ENCODE measurements at regions not wholly inside any gene's neighbourhood (a gene's known extent, or its start where the extent isn't known, plus 50 kb on each side); places are given as distances from the start of the nearest gene placed in this dataset.

DNA sequence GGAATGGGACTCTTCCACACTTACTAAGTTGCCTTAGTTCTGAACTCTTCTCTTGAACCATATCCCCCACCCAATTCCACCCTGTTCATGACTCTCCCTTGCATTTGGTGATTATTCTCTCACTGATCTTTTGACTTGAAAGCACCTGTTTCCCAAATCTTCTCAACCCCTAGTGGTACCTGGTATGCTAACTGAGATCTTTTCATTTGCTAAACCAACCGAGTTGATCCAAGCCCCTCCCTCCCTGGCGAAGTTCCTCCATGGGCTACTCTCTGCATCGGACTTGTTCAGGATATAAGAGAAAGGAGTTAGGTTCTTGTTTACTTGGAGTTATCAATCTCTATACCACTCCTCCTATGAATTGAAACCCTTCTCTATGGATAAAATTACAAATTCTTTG lies 593.5 kb downstream of the BCL11A start:
- DNase-seq = no peak

DNA sequence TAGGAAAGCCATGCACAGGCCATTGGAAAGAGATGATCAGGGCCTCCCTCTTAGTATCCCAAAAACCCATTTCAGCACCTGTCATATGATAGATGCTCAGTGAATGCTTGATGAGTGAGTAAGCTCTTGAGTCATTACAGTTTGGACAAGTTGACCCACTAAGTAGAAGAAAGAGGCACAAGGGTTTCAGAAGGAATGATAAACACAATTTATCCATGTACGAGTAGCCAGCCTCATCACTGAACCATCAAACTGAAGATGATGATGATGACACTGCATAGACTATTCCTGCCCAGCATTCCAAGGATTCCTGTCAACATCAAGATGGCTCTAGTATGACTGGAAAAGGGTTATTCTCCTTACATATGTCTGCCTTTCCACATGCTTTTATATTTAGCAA lies 596.0 kb downstream of the BCL11A start:
- DNase-seq = no peak

DNA sequence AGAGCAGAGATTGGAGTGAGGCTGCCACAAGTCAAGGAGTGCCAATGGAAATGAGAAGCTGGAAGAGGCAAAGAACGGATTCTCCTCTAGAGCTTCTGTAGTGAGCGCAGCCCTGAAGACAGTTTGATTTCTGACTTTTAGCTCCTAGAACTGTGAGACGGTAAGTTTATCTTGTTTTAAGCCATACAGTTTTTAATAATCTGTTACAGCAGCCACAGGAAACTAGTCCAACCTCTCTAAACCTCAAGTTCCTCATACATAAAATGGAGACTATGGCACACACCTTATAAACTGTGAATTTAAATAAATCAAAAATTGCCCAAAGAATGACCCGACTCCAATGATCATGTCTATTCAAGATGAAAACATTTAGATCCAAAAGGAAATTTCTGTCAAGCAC lies 596.5 kb downstream of the BCL11A start:
- DNase-seq = no peak

DNA sequence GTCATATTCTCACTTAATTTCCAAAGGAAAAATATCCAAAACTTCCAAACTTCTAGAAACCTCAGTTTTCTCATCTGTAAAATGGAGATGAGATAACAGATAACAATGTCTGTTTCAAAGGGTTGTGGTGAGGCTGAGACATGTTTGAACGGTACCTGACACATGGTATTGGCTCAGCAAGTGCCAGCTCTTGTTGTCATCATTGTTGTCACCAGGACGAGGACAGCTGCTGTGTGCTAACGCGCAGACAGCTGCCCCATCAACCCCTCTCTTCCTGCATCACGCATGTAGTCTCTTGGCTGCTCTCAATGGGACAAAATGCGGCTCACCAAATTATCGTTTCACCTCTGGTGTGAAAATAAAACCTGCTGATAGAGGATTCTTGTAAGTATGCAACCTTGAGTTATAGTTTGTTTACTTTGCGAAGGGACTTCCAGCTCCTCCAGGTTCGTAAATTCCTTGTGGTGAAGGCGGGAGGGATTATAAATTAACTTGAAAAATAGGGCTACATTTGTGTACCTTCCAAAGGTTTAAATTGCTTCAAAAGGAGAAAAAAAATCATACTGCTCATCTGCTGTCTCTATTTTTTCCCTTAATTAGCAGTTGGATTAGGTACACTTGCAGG lies 605.4 kb downstream of the BCL11A start:
- DNase-seq = no peak

DNA sequence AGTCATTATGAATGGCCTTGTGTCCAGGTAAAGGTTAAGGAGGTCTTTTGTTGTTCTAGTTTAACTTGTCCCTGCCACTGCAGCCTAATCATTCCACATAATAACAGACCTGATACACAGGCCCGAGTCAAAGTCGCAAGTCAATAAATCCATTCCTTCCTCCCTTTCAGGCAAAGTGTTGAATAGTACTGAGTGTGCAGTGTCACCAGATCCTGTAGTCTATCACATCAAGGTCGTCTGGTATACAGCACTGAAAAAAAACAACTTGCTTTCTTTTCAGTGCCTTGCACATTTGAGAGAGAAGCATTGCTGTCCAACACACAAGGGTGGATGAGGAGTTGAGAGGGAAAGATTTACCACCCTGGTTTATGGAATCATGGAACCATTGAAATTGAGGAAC lies 606.2 kb downstream of the BCL11A start:
- no peak for DNase-seq

DNA sequence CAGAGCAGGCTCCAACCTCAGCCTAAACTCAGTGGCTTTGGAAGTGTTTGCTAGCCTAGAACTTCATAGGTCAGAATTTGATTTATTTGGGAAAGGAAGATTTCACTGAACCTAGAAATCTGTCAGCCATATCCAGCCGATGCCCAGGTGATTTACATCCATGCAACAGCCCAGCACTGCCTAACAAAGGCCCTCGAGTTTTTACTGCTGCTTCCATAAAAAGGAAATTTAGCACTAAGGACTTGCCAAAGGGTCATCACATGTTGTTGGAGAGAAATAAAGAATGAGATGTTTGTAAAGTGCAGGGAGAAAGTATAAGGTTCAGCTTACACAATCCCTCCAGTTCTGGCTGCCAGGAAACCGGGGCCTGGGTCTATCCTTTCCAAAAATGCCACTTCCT lies 614.2 kb downstream of the BCL11A start:
- DNase-seq = no peak

DNA sequence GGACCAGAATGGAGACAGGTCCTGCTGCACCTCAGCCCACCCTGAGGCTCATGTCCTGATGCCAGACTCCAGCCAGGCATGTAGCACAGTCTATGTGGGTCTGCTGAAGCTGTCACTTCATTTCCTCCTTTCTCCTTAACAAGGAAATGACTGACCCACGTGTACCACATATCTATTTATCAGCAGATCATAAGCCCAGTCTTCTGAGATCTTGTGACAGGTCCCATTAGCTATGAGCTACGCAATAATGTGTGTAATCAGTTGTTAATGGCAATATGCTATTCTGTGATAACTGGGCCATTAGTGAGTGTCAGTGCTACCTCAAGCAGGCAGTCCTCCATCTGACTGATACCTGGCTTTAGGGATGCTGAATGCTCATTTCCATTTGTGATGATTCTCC lies 615.3 kb downstream of the BCL11A start:
- DNase-seq = no peak

DNA sequence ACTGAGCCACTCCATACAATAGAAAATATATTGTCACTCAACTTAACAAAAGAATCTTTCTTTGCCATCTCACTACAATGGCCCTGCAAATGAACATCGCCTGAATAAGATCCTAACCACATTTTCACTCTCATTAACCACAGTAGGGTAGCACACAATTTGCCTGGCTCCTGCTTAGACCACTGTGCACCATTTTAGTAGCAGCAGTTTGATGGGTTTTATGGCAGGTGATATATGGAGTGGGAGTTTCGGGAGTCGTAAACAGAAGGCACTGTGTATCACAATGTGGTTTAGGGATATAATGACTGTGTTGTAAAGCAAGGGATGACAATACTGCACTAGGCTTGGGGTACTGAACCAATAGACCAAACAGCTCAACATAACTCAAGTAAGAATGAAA lies 617.4 kb downstream of the BCL11A start:
- peak; percentile 42 for DNase-seq

DNA sequence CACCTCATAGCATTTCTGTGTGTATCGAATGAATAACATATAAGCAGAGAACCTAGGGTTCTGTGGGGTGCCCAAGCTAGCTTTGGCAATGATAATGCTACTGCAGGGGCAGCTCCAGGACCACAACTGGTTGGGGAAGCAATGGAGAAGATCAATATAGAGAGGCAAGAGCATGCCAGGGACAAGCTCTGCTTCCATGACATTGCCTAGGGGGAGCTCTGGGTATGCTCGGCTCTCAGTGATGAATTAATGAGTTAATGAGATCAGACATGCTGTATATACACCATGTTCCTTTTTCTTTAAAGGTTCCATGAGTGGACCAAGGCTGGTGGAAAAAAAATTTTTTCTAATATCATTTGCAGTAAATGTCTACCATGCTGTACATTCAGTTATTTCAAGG lies 618.4 kb downstream of the BCL11A start:
- no peak for DNase-seq

DNA sequence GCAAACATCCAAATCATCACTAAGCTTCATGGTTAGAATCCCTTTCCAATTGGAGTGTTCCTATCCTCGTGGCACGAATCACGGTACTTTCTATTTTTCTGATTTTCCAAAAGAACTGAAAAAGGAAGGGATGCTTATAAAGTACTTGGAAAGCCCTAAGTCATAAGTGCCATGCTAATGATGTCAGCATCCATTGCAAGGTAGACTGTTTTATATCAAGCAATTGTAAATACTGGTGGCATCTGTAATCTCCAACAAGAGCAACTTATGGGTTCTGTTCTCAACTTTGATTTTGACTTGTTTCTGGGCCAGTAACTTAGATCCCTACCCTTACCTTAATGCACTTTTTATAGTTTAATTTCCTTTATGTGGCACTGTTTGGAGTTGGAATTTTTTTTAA lies 619.5 kb downstream of the BCL11A start:
- no peak for DNase-seq

DNA sequence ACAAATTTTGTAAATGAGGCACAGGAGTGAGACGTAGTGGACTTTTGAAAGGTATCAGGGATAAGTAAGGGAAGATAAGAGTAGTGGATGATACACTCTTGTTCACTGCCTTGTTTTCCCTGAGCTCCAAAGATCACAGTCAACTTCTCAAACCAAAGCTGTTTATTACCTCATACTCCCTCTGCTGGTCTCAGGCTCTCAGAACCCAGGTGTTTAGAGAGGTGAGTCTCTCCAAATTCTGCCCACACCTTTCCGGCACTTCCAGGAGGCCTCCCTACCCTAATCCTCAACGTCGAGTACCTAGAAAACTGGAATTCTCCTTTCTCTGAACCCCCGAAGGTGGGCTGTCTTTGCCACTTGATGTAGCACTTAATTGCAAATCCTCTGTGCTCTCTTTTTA lies 621.1 kb downstream of the BCL11A start:
- DNase-seq = no peak

DNA sequence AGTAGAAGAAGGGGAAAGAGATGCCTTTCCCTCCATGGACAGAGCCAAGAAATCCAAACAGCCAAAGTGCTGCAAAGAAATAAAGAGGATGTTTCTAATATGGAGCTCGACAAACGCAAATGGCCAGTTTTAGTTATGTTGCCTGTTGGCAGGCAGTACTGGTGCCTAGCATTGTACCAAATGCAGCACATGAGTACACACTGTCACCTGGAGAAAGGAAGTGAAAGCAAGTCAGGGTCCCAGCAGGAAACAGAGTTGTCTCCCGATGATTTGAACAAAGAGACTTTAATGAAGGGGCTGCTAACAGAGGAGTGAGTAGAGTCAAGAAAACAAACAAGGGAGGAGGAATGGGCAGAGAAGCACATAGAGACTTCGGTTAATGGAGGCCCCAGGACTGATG lies 623.0 kb downstream of the BCL11A start:
- no peak for DNase-seq

DNA sequence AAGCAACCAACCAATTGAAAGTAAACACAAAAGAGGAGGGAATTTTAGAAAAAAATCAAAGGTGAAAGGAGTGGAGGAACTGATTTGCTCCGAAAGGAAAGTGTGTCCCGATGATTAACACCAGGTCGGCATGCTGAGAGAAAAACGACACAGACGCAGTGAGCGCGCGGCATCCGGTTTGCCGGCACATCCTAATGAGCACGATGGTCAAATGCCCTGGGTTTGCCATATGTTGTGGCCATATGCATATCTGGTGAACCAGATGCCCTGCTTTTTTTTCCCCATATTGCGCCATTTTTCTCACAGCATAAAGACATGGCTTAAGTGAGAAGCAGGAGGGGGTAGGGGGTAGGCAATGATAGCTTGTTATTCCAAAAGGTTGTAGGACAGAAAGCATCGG lies 626.7 kb downstream of the BCL11A start:
- DNase-seq = no peak

DNA sequence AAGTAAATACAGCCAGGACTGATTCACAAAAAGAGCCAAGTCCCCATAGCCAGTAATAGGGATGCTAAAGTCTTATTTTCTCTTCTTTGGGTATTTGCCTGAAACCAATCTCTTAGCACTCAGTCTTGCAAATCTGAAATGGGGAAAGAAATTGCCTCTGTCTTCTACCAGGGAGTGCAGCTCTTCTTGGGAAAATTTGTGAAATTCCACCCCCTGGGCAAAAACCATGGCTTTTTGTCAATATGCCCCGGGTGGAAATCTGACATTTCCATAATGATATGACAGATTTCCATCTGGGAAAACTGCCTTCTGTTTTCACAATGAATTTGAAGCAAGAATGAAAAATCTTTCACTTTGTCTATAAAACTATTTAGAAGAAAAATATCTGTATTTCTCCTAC lies 628.1 kb downstream of the BCL11A start:
- no peak for DNase-seq

DNA sequence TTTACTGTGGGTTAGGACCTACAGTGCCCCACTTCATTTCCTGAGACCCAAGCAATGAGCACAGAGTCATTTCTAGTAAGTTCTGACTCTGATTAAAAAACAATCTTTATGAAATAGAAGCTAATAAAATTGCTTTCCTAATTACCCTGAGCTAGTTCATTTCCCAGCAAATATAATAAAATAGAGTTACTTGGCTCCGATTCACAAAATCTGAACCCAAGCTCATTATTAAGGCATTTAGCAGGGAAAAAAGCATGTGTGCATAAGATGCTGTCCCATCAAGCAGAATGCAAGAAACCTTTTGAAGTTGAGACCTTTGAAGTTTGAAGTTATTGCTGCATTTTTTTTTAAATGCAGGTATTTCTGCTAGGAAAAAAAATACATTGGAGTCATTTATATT lies 629.1 kb downstream of the BCL11A start:
- no peak for DNase-seq

DNA sequence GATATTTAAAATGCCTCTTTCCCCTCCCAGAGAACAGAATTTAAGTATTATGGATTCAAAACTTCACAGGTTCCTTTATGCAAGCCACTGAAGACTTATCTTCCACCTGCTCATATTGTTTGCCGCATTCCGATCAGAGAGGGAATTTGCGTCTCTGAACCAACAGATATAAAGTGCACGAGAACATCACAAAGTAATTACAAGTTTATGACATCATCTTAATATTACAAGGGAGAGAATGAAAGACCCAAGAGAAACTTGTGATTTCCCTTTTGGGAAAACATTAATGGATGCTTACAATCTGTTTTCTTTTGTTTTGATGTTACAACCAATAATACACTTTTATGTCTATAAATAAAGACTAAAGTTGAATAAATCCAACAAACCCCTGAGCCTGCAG lies 631.0 kb downstream of the BCL11A start:
- no peak for DNase-seq

DNA sequence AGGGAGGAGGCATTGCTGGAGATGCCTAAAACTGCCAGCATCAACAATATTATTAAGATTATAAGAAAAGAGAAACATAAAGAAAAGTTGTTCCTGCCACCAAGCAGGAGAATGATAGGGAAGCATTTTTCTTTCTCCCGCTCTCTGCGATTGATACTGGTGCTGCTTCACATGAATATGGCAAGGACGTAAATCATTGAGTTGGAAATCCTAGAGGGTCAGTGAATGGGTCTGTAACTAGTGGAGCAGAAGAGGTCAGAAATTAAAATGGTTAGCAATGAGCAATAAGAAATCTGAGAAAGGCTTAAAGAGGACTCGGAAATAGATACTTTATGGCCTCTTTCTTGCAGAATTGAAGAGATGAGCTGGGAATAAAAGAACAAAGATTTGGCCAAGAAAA lies 631.7 kb downstream of the BCL11A start:
- DNase-seq = no peak

DNA sequence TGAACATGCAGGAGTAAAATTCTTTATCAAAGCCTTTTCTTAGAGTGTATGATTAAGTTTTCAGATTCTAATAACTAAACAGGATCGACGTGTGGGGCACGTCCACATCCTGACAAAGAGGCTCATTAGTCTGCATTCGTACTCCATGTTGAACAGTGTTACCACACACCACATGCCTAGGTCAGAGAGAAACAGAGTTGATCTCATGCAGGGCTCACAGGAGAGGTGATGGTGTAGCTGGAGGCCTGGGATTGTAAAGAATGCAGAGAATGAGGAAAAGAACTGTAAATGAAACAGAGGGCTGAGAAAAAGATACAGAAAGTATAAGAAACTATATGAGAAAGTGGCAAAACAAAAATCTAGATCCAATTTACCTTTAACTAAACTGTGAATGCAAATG lies 632.5 kb downstream of the BCL11A start:
- no peak for DNase-seq

DNA sequence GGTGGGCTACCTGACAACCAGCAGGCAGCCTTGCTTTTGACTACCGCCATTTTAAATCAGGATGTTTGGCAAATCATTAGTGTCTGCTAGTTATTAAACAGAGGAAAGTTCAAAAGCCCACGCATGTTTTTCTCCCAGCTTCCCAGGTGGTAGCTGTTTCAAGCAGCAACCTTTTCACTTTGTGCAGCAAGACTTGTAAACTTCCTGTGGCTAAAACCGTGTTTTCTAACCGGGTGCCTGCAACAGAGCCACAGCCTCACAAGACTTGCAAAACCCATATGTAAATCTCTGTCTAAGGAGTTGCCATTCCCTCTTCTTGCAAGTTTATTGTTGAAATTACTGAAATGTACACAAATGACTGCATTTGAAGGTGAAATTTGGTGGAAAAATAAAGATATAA lies 633.1 kb downstream of the BCL11A start:
- DNase-seq = no peak

DNA sequence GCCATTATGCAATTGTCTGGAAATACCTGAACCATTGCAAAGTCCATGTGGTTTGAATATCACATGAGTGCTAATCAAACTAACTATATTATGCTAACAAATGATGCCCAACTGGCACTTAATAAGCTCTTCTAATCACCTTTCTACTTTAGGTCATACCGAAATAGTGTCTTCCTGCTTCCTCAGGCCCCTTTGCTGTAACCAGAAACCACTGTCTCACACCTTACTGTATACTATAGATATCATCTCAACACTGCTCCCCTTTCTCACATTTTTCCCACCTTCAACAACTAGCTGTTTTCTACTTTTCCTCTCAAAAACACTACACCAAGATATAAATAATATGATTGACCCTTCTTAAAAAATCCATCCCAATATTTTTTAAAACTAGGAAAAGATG lies 633.9 kb downstream of the BCL11A start:
- no peak for DNase-seq

DNA sequence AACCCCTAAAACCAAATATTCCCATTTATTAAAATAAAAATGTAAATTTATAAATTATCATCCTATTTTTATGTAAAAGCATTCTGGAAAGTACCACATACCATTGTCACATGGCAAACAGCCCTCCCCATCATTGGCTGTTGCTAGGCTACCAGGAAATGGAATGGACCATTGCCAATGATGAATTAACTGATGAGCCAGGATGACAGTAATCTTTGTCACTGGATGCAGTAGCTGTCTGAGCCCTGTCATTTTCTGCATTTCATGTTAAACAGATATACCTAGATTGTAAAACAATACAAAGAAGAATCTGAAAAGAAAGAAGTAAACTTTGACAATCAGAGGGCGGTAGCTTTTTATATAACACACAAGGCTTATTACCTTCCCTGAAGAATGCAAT lies 641.4 kb downstream of the BCL11A start:
- DNase-seq = no peak

DNA sequence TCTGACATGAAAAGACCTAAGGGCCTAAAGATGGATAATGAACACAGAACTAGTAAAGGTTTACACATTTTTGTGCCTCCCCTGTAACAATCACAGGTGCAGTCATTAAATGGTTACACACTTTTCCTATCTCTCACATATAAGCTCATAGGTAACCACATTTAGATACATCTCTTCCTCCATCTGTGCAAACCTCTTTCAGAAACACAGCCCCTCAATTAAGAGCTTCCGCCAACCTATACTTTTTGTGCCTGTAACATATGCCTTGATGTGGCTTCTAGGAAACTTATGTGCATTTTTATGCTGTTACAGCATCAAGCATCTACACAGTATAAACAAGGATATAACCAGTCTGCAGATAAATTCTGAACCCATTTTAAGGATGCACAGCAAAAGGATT lies 643.3 kb downstream of the BCL11A start:
- DNase-seq = no peak

DNA sequence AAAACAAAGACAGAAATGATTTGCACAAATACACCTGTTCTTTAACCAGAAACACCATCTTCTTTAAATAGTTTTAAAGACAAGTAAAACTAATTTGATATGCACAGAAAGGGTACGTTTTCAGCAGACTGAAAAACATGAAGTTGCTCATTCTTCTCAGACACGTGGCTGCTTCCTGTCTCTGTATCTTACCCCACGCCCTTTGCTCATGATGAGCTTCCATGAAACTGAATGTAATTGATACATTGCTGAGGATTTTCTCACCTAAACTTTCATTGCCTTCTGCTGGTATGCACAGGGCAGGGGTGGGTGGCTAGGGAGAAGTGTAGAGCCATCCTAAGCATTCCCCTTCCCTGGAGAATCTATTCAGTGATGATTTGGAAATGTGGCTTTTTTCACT lies 644.3 kb downstream of the BCL11A start:
- no peak for DNase-seq

DNA sequence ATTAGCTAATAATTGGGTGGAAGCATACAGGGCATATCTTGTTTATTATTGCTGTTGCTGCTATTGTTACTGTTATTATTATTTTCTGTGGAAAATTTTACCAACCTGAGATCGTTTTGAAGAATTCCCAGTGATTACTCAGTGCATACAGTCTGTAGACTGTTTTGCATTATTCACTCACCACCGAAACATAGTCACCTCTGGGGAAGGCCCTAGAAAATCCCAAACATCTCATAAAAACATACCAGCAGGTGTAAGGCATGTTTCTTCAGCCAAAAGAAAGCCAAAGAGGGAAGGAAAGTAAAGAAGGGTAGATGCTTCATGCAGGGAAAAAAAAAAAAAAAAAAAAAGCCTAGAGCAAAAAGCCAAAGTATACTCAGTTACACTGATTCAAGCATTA lies 647.7 kb downstream of the BCL11A start:
- no peak for DNase-seq

DNA sequence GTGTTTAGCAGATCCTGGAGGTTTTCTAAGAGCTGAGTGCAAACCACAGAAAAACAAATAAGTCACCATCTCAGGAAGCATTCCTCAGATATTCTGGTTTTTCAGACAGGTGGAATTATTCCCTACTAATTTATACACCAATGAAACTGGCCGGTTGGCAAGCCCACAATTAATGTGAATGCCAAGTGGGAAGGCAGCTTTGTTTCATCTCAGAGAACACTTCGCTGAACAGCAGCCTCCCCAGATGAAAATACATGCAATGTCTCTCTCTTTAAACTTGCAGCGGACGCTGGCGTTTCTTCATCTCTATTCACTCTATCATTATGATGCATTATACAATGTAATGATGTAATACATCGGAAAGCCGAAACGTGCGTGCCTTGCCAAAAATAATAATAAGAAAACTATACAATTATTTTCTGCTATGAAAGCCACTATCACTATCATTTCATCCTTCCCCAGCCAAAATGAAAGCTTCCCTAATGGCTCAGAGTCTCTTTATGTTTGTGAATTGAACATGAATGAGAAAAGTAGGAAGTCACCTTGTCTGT lies 649.4 kb downstream of the BCL11A start:
- no peak for DNase-seq
